ENCODE measurements at regions not wholly inside any gene's neighbourhood (a gene's known extent, or its start where the extent isn't known, plus 50 kb on each side); places are given as distances from the start of the nearest gene placed in this dataset.

DNA sequence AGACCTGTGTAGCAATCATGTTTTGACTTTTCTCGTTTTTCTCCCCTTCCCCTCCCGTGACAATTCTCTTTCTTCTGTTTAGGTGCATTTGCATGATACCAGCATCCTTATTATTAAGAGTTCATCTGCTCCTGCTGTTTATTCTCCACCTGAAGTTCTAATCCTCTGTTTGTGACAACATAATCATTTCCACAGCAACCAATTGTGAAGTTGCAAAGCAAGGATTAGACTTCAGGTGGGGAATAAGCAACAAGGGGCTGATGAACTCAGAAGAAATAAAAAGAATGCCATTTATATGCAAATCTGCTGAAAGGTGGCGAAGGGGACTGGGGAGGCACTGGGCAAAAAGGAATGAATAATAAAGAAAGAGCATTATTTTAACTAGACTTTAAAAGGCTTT is 124.8 kb upstream of the LINC00305 start:
- intact Hi-C loops (cut with micrococcal nuclease) = no loop called here
- peaks cover 2% of the 10 kb centered on the region for H3K27me3 Mint-ChIP-seq
- no peak overlapping the region for H3K4me3 Mint-ChIP-seq
- DNase-seq = no peak
- ATAC-seq = no peak
- no peak for TF ChIP-seq CTCF (IDR thresholded peaks at IDR 0.05)
- no peaks in the 10 kb centered on the region for H3K4me1 Mint-ChIP-seq (ENCODE audit: low read depth)
- no peaks in the 10 kb centered on the region for H3K36me3 Mint-ChIP-seq (ENCODE audit: low read depth)
- ChIA-PET CTCF (no interaction called here), POLR2A (no interaction called here)
- H3K27ac Mint-ChIP-seq = no peak overlapping the region
- peaks cover 3% of the 10 kb centered on the region for H3K9me3 Mint-ChIP-seq

DNA sequence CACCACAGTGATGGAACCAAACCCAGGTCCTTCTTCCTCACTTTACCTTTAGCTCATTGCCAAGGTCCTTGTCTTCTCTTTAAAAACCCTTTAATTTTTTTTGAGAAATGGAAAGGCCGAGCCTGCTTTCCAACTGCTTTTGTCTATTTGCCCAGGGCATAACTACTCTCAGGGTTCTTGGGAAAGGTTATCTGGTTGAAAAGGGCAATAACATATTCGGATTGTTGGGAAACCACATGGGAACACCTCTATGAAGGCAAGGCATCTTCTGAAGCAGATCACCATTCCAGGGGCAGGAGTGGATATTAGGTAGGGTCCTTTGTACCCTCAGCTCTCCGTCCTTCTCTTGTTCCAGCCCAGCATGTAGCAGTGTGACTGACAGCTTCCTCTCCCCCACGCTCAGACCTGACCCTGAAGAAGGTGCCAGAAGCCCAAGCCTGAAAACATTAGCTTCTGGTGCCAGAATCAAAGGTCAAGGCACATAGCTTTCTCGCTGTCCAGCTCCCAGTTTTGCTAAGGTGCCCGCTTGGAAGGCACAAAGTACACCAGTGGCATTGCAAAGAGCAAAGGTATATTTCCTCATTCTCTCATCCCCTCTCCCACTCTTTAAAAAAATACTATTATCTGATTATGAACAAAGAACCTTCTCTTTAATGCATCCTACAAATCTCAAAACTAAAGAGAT is 123.2 kb upstream of the LINC00305 start:
- no peak overlapping the region for H3K27ac Mint-ChIP-seq
- POLR2A ChIA-PET = no interaction called here
- no peaks in the 10 kb centered on the region for H3K36me3 Mint-ChIP-seq (ENCODE audit: low read depth)
- CTCF ChIA-PET = no interaction called here
- no peaks in the 10 kb centered on the region for H3K9me3 Mint-ChIP-seq
- no peaks in the 10 kb centered on the region for H3K4me1 Mint-ChIP-seq (ENCODE audit: low read depth)
- DNase-seq = no peak
- TF ChIP-seq CTCF (IDR thresholded peaks at IDR 0.05) = no peak
- no peak overlapping the region for H3K4me3 Mint-ChIP-seq
- intact Hi-C loops (cut with micrococcal nuclease) = no loop called here
- ATAC-seq = no peak
- H3K27me3 Mint-ChIP-seq = peaks cover 2% of the 10 kb centered on the region

- H3K27ac Mint-ChIP-seq = no peak overlapping the region
- H3K9me3 Mint-ChIP-seq = no peaks in the 10 kb centered on the region
- CTCF ChIA-PET = no interaction called here
- no peaks in the 10 kb centered on the region for H3K36me3 Mint-ChIP-seq (ENCODE audit: low read depth)
- intact Hi-C loops (cut with micrococcal nuclease) = no loop called here
- H3K4me1 Mint-ChIP-seq (ENCODE audit: low read depth) = no peaks in the 10 kb centered on the region
- DNase-seq (no peak), ATAC-seq (no peak)
- TF ChIP-seq CTCF (IDR thresholded peaks at IDR 0.05) = no peak
- POLR2A ChIA-PET = no interaction called here
- H3K27me3 Mint-ChIP-seq = peaks cover 2% of the 10 kb centered on the region
- H3K4me3 Mint-ChIP-seq = no peak overlapping the region
Measured at GRCh38 chr18:64271246-64271645, 122.4 kb upstream of the LINC00305 start.

DNA sequence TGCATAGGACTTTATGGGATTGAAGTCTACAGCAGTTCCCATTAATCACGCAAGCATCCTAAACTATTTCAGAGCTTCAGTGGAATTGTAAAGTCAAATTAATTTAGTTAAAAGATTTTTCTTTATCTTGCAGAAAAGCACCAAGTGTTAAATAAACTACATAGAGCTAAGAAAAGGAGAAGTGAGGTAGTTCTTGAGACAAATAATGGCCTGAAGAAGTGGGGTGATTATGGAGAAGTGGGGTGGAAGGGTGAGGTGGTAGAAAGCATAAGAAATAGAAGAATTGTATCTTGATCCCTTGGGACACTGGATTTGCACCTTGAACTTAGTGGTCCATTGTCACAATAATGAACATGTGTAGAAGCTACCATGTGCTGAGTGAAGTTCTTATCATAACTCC is 121.7 kb upstream of the LINC00305 start:
- Mint-ChIP-seq H3K9me3 (no peaks in the 10 kb centered on the region), H3K27ac (no peak overlapping the region), H3K36me3 (ENCODE audit: low read depth) (no peaks in the 10 kb centered on the region), H3K27me3 (peaks cover 2% of the 10 kb centered on the region), H3K4me3 (no peak overlapping the region), H3K4me1 (ENCODE audit: low read depth) (no peaks in the 10 kb centered on the region)
- intact Hi-C loops (cut with micrococcal nuclease) = no loop called here
- ATAC-seq (no peak), DNase-seq (no peak)
- POLR2A ChIA-PET = no interaction called here
- CTCF ChIA-PET = no interaction called here
- TF ChIP-seq CTCF (IDR thresholded peaks at IDR 0.05) = no peak

GRCh38 chr18:64270121-64270520 is 121.2 kb upstream of the LINC00305 start:
- Mint-ChIP-seq H3K36me3 (ENCODE audit: low read depth) (no peaks in the 10 kb centered on the region), H3K27me3 (peaks cover 2% of the 10 kb centered on the region), H3K27ac (no peak overlapping the region), H3K9me3 (no peaks in the 10 kb centered on the region), H3K4me1 (ENCODE audit: low read depth) (no peaks in the 10 kb centered on the region), H3K4me3 (no peak overlapping the region)
- TF ChIP-seq CTCF (IDR thresholded peaks at IDR 0.05) = no peak
- ChIA-PET POLR2A (no interaction called here), CTCF (no interaction called here)
- no peak for ATAC-seq
- intact Hi-C loops (cut with micrococcal nuclease) = no loop called here
- DNase-seq = no peak
